Smooth muscle cell (in vitro differentiated cells): ENCODE measurements at regions not wholly inside any gene's neighbourhood (a gene's known extent, or its start where the extent isn't known, plus 50 kb on each side); places are given as distances from the start of the nearest gene placed in this dataset.
"Not testable (repeated sequence)": the region's sequence is repeated elsewhere in the genome, so short reads cannot be mapped to it uniquely, and the experiment has no call there.

Experiments
- DNase-seq: peaks from one replicate; lab custom pipeline; 2025; ENCODE audit not compliant: unreplicated experiment; lab: John Stamatoyannopoulos, UW
- H2AFZ ChIP-seq: fragments of 200-600 bp; sonication (generic); 2 replicates; pipeline ENCODE4 v1.6.0; 2016; ENCODE audit warnings: antibody characterized with exemption, low read depth, mild to moderate bottlenecking
- H3F3A ChIP-seq: fragments of 200-600 bp; sonication (generic); 2 replicates; pipeline ENCODE4 v1.6.0; 2017; ENCODE audit warnings: antibody characterized with exemption, low read depth
- H3K27ac ChIP-seq: fragments of 200-600 bp; sonication (generic); 2 replicates; pipeline ENCODE4 v1.5.1; 2016; ENCODE audit warnings: low read depth, mild to moderate bottlenecking
- H3K27me3 ChIP-seq: fragments of 200-600 bp; sonication (generic); 2 replicates; pipeline ENCODE4 v1.6.1; 2016; ENCODE audit warnings: low read depth, mild to moderate bottlenecking
- H3K36me3 ChIP-seq: fragments of 200-600 bp; sonication (generic); 2 replicates; pipeline ENCODE4 v1.5.1; 2016; ENCODE audit warnings: low read depth
- H3K4me1 ChIP-seq: fragments of 200-600 bp; sonication (generic); 2 replicates; pipeline ENCODE4 v1.5.1; 2016; ENCODE audit warnings: low read depth
- H3K4me2 ChIP-seq: fragments of 200-600 bp; sonication (generic); 2 replicates; pipeline ENCODE4 v1.6.0; 2016; ENCODE audit warnings: mild to moderate bottlenecking
- H3K4me3 ChIP-seq: fragments of 200-600 bp; sonication (generic); 2 replicates; pipeline ENCODE4 v1.5.1; 2016; ENCODE audit warnings: mild to moderate bottlenecking
- H3K79me2 ChIP-seq: fragments of 200-600 bp; sonication (generic); 2 replicates; pipeline ENCODE4 v1.6.0; 2016; ENCODE audit warnings: low read depth, mild to moderate bottlenecking
- H3K9ac ChIP-seq: fragments of 200-600 bp; sonication (generic); 2 replicates; pipeline ENCODE4 v1.6.0; 2016; ENCODE audit warnings: low read depth
- H3K9me3 ChIP-seq: fragments of 200-600 bp; sonication (generic); replicated peaks from 2 replicates; pipeline ENCODE4 v1.5.1; 2016; ENCODE audit warnings: low read depth
- H4K20me1 ChIP-seq: fragments of 200-600 bp; sonication (generic); 2 replicates; pipeline ENCODE4 v1.6.0; 2016; ENCODE audit warnings: low read depth
- CTCF ChIP-seq: fragments of 200-600 bp; sonication (generic); IDR thresholded peaks from 2 replicates; pipeline ENCODE4 v1.5.1; 2017; ENCODE audit warnings: borderline replicate concordance, mild to moderate bottlenecking, antibody characterized with exemption; ENCODE audit not compliant: insufficient read depth, poor library complexity, severe bottlenecking
- WGBS: methylation state at CpG from one replicate; pipeline ENCODE4 v1.1.7; 2016; ENCODE audit warnings: low lambda C conversion rate; 5-methylcytosine and 5-hydroxymethylcytosine counted together

- Histone ChIP-seq H3K4me1 (no peaks in the 10 kb centered on the region), H3K27ac (no peak overlapping the region), H4K20me1 (no peaks in the 10 kb centered on the region), H3K79me2 (no peaks in the 10 kb centered on the region), H3K9me3 (no peaks in the 10 kb centered on the region), H3F3A (no peaks in the 10 kb centered on the region), H3K4me3 (no peak overlapping the region), H3K27me3 (no peaks in the 10 kb centered on the region), H3K4me2 (no peak overlapping the region), H2AFZ (no peak overlapping the region), H3K9ac (no peak overlapping the region), H3K36me3 (no peaks in the 10 kb centered on the region)
- DNase-seq = no peak
- TF ChIP-seq CTCF = no peak
- 41% methylated on average over 1 of the region's 1 CpG for WGBS
These were observed 223.7 kb downstream of the FBXO4 start for GRCh38 chr5:42148813-42149212.

GRCh38 chr5:42157215-42157614 lies 232.1 kb downstream of the FBXO4 start:
- 76% methylated on average over 3 of the region's 3 CpGs for WGBS
- Histone ChIP-seq H3K27me3 (no peaks in the 10 kb centered on the region), H3K4me1 (no peaks in the 10 kb centered on the region), H2AFZ (no peak overlapping the region), H3F3A (no peaks in the 10 kb centered on the region), H3K9ac (no peak overlapping the region), H3K9me3 (no peaks in the 10 kb centered on the region), H3K4me3 (no peak overlapping the region), H3K27ac (no peak overlapping the region), H3K36me3 (no peaks in the 10 kb centered on the region), H3K4me2 (no peak overlapping the region), H3K79me2 (no peaks in the 10 kb centered on the region), H4K20me1 (no peaks in the 10 kb centered on the region)
- DNase-seq = no peak
- no peak for TF ChIP-seq CTCF

- Histone ChIP-seq H3K9me3 (no peaks in the 10 kb centered on the region), H3K36me3 (no peaks in the 10 kb centered on the region), H3K27me3 (no peaks in the 10 kb centered on the region), H4K20me1 (no peaks in the 10 kb centered on the region), H3K9ac (no peak overlapping the region), H3K4me1 (no peaks in the 10 kb centered on the region), H2AFZ (no peak overlapping the region), H3K4me2 (no peak overlapping the region), H3K27ac (no peak overlapping the region), H3F3A (no peaks in the 10 kb centered on the region), H3K79me2 (no peaks in the 10 kb centered on the region), H3K4me3 (no peak overlapping the region)
- no peak for DNase-seq
- WGBS = 92% methylated on average over 1 of the region's 1 CpG
- TF ChIP-seq CTCF = no peak
These were observed 238.0 kb downstream of the FBXO4 start for GRCh38 chr5:42163083-42163482.

- Histone ChIP-seq H3K79me2 (no peaks in the 10 kb centered on the region), H3K4me3 (no peak overlapping the region), H2AFZ (no peak overlapping the region), H3K9ac (no peak overlapping the region), H3K4me1 (no peaks in the 10 kb centered on the region), H3K4me2 (no peak overlapping the region), H3K27ac (no peak overlapping the region), H3F3A (no peaks in the 10 kb centered on the region), H3K9me3 (no peaks in the 10 kb centered on the region), H4K20me1 (no peaks in the 10 kb centered on the region), H3K27me3 (no peaks in the 10 kb centered on the region), H3K36me3 (no peaks in the 10 kb centered on the region)
- TF ChIP-seq CTCF = no peak
- 58% methylated on average over 3 of the region's 3 CpGs for WGBS
- no peak for DNase-seq
These were observed 243.1 kb downstream of the FBXO4 start for GRCh38 chr5:42168091-42168670.

GRCh38 chr5:42176118-42176517 lies 247.1 kb upstream of the GHR start:
- not testable (repeated sequence) for H3K9ac ChIP-seq, DNase-seq, H3K36me3 ChIP-seq, H3F3A ChIP-seq, H3K79me2 ChIP-seq, H3K4me2 ChIP-seq, H3K27me3 ChIP-seq, H4K20me1 ChIP-seq, H2AFZ ChIP-seq, H3K9me3 ChIP-seq, H3K4me3 ChIP-seq, H3K4me1 ChIP-seq, H3K27ac ChIP-seq
- 84% methylated on average over 3 of the region's 3 CpGs for WGBS

- H3K27ac ChIP-seq, DNase-seq, H3F3A ChIP-seq, H3K79me2 ChIP-seq, H3K9me3 ChIP-seq, H3K27me3 ChIP-seq, H4K20me1 ChIP-seq, H3K4me1 ChIP-seq, H3K9ac ChIP-seq, H3K36me3 ChIP-seq, H2AFZ ChIP-seq, H3K4me3 ChIP-seq, H3K4me2 ChIP-seq: not testable (repeated sequence)
- WGBS = 10% methylated on average over 1 of the region's 1 CpG
These were observed 243.4 kb upstream of the GHR start for GRCh38 chr5:42179843-42180242.
